Cardiac muscle cell (in vitro differentiated cells and primary cell): ENCODE measurements at regions not wholly inside any gene's neighbourhood (a gene's known extent, or its start where the extent isn't known, plus 50 kb on each side); places are given as distances from the start of the nearest gene placed in this dataset.

Experiments
- DNase-seq, 2 donors: peaks; one replicate each; pipeline versions ENCODE4 v3.0.0 to v3.0.0-alpha.2; 2010 to 2017; ENCODE audit warnings: low read depth in 1 of 2, low spot score in 1 of 2
- H3K27ac ChIP-seq: fragments of 200-600 bp; sonication (generic); 2 replicates; pipeline ENCODE4 v1.5.1; 2016
- H3K27me3 ChIP-seq: fragments of 200-600 bp; sonication (generic); 2 replicates; pipeline ENCODE4 v1.6.0; 2016; ENCODE audit warnings: control low read depth
- H3K36me3 ChIP-seq: fragments of 200-600 bp; sonication (generic); 2 replicates; pipeline ENCODE4 v1.5.1; 2016; ENCODE audit warnings: control low read depth
- H3K4me1 ChIP-seq: fragments of 200-600 bp; sonication (generic); 2 replicates; pipeline ENCODE4 v1.8.1; 2017; ENCODE audit warnings: low read depth, mild to moderate bottlenecking, mixed run types
- H3K4me3 ChIP-seq: fragments of 200-600 bp; sonication (generic); 2 replicates; pipeline ENCODE4 v1.5.1; 2016; ENCODE audit warnings: mild to moderate bottlenecking
- H3K9me3 ChIP-seq: fragments of 200-600 bp; sonication (generic); 2 replicates; pipeline ENCODE4 v1.5.1; 2017; ENCODE audit warnings: low read depth, mild to moderate bottlenecking, control low read depth
- TF ChIP-seq, protein P1 (sequence below): IDR thresholded peaks from 2 replicates; pipeline ENCODE4 v1.5.1; 2012; ENCODE audit warnings: low read depth, mild to moderate bottlenecking, low read length

DNA sequence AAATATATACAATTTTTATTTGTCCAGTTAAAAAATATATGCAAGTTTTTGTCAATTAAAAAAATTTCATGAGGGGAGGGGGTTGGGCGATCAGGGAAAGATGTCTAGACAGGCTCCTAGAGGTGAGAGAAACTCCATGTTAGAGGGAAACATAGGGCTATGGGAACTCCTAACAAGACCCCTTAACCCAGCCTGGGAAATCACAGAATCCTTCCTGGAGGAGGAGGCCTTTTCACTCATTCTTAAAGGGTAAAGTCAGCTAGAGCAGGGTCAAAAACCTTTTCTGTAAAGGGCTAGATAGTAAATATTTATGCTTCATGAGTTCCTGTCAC is 75.9 kb upstream of the PTPN1 start:
- TF ChIP-seq, protein P1, sequence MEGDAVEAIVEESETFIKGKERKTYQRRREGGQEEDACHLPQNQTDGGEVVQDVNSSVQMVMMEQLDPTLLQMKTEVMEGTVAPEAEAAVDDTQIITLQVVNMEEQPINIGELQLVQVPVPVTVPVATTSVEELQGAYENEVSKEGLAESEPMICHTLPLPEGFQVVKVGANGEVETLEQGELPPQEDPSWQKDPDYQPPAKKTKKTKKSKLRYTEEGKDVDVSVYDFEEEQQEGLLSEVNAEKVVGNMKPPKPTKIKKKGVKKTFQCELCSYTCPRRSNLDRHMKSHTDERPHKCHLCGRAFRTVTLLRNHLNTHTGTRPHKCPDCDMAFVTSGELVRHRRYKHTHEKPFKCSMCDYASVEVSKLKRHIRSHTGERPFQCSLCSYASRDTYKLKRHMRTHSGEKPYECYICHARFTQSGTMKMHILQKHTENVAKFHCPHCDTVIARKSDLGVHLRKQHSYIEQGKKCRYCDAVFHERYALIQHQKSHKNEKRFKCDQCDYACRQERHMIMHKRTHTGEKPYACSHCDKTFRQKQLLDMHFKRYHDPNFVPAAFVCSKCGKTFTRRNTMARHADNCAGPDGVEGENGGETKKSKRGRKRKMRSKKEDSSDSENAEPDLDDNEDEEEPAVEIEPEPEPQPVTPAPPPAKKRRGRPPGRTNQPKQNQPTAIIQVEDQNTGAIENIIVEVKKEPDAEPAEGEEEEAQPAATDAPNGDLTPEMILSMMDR, result no peak
- H3K4me3 ChIP-seq, result no peak overlapping the region
- no peaks in the 10 kb centered on the region for H3K36me3 ChIP-seq
- H3K4me1 ChIP-seq, result peaks cover 4% of the 10 kb centered on the region
- no peaks in the 10 kb centered on the region for H3K27me3 ChIP-seq
- no peak for DNase-seq
- no peak overlapping the region for H3K27ac ChIP-seq
- H3K9me3 ChIP-seq, result no peaks in the 10 kb centered on the region

DNA sequence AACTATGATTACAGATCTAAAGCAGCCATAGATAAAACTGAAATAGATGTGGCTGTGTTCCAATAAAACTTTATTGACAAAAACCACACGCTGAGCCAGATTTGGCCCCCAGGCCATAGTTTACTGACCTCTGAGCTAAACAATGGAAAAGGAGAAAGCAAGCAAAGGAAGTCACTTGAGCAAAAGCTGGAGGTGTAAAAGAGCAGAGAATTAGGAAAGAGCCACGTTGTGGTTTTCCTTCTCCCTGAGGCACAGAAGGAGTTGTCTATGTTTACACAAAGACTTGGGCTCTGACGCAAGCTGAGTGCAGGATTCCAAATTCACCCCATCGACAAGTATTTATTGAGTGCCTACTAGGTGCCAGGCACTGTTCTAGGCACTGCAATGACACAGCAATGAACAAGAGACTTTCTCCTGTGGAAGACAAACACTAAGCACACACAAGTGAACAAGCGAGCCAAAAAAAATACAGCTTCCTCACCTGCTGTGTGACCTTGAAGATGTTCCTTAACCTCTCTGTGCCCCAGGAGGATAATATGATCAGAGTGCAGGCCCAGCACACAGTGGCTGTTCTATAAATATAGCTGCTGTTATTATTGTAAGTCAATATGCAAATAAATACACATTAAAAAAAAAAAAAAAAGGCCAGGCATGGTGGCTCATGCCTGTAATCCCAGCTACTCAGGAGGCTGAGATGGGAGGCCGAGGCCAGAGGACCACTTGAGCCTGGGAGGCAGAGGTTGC is 75.4 kb upstream of the PTPN1 start:
- Histone ChIP-seq H3K36me3 (no peaks in the 10 kb centered on the region), H3K4me1 (peaks cover 4% of the 10 kb centered on the region), H3K27ac (no peak overlapping the region), H3K27me3 (no peaks in the 10 kb centered on the region), H3K4me3 (no peak overlapping the region), H3K9me3 (no peaks in the 10 kb centered on the region)
- peak in 1 of 2 donors; percentile 88 for DNase-seq
- TF ChIP-seq, protein P1, result no peak

DNA sequence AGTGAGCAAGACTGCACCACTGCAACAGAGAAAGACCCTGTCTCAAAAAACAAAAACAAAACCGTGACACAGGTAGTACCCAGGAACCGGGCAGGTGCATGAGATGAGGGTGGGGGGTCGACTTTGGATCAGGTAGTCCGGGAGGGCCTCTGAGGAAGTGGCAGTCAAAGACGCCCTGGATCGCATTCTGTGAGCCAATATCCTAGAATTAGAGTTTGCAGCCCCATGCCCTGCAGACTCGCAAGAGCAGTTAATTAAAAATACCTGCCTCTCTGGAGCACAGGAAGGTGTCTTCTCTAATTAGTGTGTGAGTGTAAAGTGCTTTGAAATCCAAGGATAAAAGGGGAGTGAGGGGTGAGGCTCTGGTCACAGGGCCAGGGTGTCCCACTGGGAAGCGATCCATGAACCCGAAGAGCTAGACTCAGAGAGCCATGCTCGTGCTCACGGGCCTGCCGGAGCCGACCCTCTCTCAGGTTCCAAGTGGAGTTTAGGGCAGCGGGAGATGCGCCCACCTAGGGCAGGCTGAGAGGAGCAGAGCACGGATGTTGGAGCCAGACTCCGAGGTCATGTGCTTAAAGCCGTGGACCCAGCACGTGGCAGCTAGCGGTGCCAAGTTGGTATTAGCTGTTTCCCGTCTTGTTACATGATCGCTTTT is 74.7 kb upstream of the PTPN1 start:
- DNase-seq, result no peak
- H3K9me3 ChIP-seq, result no peaks in the 10 kb centered on the region
- no peaks in the 10 kb centered on the region for H3K27me3 ChIP-seq
- TF ChIP-seq, protein P1, result no peak
- peaks cover 4% of the 10 kb centered on the region for H3K4me1 ChIP-seq
- no peak overlapping the region for H3K27ac ChIP-seq
- no peaks in the 10 kb centered on the region for H3K36me3 ChIP-seq
- H3K4me3 ChIP-seq, result no peak overlapping the region

GRCh38 chr20:50436052-50436656 is 74.0 kb upstream of the PTPN1 start:
- no peak overlapping the region for H3K4me3 ChIP-seq
- H3K36me3 ChIP-seq, result no peaks in the 10 kb centered on the region
- peaks cover 4% of the 10 kb centered on the region for H3K4me1 ChIP-seq
- H3K27ac ChIP-seq, result no peak overlapping the region
- DNase-seq, result no peak
- no peaks in the 10 kb centered on the region for H3K9me3 ChIP-seq
- TF ChIP-seq, protein P1, result no peak
- H3K27me3 ChIP-seq, result no peaks in the 10 kb centered on the region

GRCh38 chr20:50436696-50437095 is 73.5 kb upstream of the PTPN1 start:
- H3K4me3 ChIP-seq, result no peak overlapping the region
- no peaks in the 10 kb centered on the region for H3K27me3 ChIP-seq
- DNase-seq, result no peak

More at GRCh38 chr20:50436696-50437095, 73.5 kb upstream of the PTPN1 start:
- Histone ChIP-seq H3K27ac (no peak overlapping the region), H3K4me1 (peaks cover 4% of the 10 kb centered on the region), H3K36me3 (no peaks in the 10 kb centered on the region), H3K9me3 (no peaks in the 10 kb centered on the region)
- TF ChIP-seq, protein P1, result no peak
